IMR-90 (cell line): ENCODE measurements at regions not wholly inside any gene's neighbourhood (a gene's known extent, or its start where the extent isn't known, plus 50 kb on each side); places are given as distances from the start of the nearest gene placed in this dataset.

Experiments
- ATAC-seq: fragments of 200-7000 bp; cut with Tn5 transposase; 2 replicates; pipeline ENCODE4 v1.9.1; 2020; ENCODE audit warnings: low read depth, mild to moderate bottlenecking, moderate library complexity
- BruUV-seq: library from RNA; stranded (reverse); fragments of 400-500 nt; replicated peaks from 2 replicates; lab custom pipeline; 2021; lab: Mats Ljungman, UMichigan
- CTCF ChIA-PET: fragments of 300-600 bp; formaldehyde crosslinking; extraction: SDS; loops from one replicate; lab custom pipeline; 2021; ENCODE audit warnings: antibody characterized with exemption; lab: Yijun Ruan, JAX
- POLR2A ChIA-PET: fragments of 300-600 bp; sonication (Branson Sonifier 250); formaldehyde crosslinking; loops from one replicate; lab custom pipeline; 2022; ENCODE audit warnings: antibody characterized with exemption; ENCODE audit not compliant: unreplicated experiment; lab: Charles Lee
- DNase-seq: peaks from one replicate; pipeline ENCODE4 v3.0.0; 2013
- H2AFZ ChIP-seq: replicated peaks from 2 replicates; pipeline ENCODE3; 2013; ENCODE audit warnings: low read length, mild to moderate bottlenecking; ENCODE audit not compliant: poor library complexity
- H2AK5ac ChIP-seq: 2 replicates; pipeline ENCODE4 v1.6.1; 2013; ENCODE audit warnings: low read depth, low read length, inconsistent platforms
- H2AK9ac ChIP-seq: replicated peaks from 2 replicates; pipeline ENCODE3; 2013; ENCODE audit warnings: mild to moderate bottlenecking, low read depth, low read length, moderate library complexity; ENCODE audit not compliant: poor library complexity
- H2BK120ac ChIP-seq: 2 replicates; pipeline ENCODE4 v1.6.1; 2013; ENCODE audit warnings: low read depth, low read length, inconsistent platforms
- H2BK15ac ChIP-seq: 3 replicates; pipeline ENCODE4 v1.6.1; 2013; ENCODE audit warnings: low read depth, low read length, inconsistent platforms
- H2BK20ac ChIP-seq: 2 replicates; pipeline ENCODE4 v1.6.1; 2013; ENCODE audit warnings: low read depth, mild to moderate bottlenecking, inconsistent platforms, low read length, moderate library complexity
- H2BK5ac ChIP-seq: 2 replicates; pipeline ENCODE4 v1.6.1; 2013; ENCODE audit warnings: mild to moderate bottlenecking, low read depth, low read length, inconsistent platforms; ENCODE audit not compliant: poor library complexity, severe bottlenecking
- H3K14ac ChIP-seq: replicated peaks from 2 replicates; pipeline ENCODE4 v1.6.1; 2013; ENCODE audit warnings: low read depth, low read length, inconsistent platforms
- H3K18ac ChIP-seq: 2 replicates; pipeline ENCODE4 v1.6.1; 2013; ENCODE audit warnings: low read depth, low read length, control low read depth
- H3K23ac ChIP-seq: 2 replicates; pipeline ENCODE4 v1.6.1; 2013; ENCODE audit warnings: low read depth, low read length, inconsistent platforms
- H3K27ac ChIP-seq: 2 replicates; pipeline ENCODE4 v1.5.1; 2013; ENCODE audit warnings: mild to moderate bottlenecking, control low read depth, low read length; ENCODE audit not compliant: insufficient read depth
- H3K27me3 ChIP-seq: 2 replicates; pipeline ENCODE4 v1.6.1; 2013; ENCODE audit warnings: low read length; ENCODE audit not compliant: control insufficient read depth, insufficient read depth
- H3K36me3 ChIP-seq: 2 replicates; pipeline ENCODE4 v1.6.1; 2013; ENCODE audit warnings: low read length, mixed read lengths; ENCODE audit not compliant: control insufficient read depth, insufficient read depth
- H3K4ac ChIP-seq: 2 replicates; pipeline ENCODE4 v1.6.1; 2013; ENCODE audit warnings: low read depth, low read length, inconsistent platforms
- H3K4me1 ChIP-seq: 2 replicates; pipeline ENCODE4 v1.6.1; 2013; ENCODE audit warnings: low read length, mixed read lengths; ENCODE audit not compliant: control insufficient read depth, insufficient read depth
- H3K4me2 ChIP-seq: 2 replicates; pipeline ENCODE4 v1.6.1; 2013; ENCODE audit warnings: low read depth, mild to moderate bottlenecking, control low read depth, low read length, moderate library complexity
- H3K4me3 ChIP-seq: 2 replicates; pipeline ENCODE4 v1.5.1; 2013; ENCODE audit warnings: low read depth, mild to moderate bottlenecking, control low read depth, low read length, moderate library complexity; ENCODE audit not compliant: insufficient read depth
- H3K56ac ChIP-seq: 2 replicates; pipeline ENCODE4 v1.6.1; 2013; ENCODE audit warnings: low read length, inconsistent platforms; ENCODE audit not compliant: insufficient read depth; ENCODE audit errors: extremely low read depth
- H3K79me1 ChIP-seq, 2 experiments: 2 replicates each; pipeline ENCODE4 v1.6.1; 2013; ENCODE audit warnings: low read length in 2 of 2, inconsistent platforms in 1 of 2, low read depth in 1 of 2
- H3K9ac ChIP-seq: 2 replicates; pipeline ENCODE4 v1.6.1; 2013; ENCODE audit warnings: low read depth, low read length, control low read depth
- H3K9me1 ChIP-seq: 2 replicates; pipeline ENCODE4 v1.6.1; 2013; ENCODE audit warnings: low read length, inconsistent platforms; ENCODE audit not compliant: insufficient read depth
- H3K9me3 ChIP-seq: 2 replicates; pipeline ENCODE4 v1.6.1; 2013; ENCODE audit warnings: low read length; ENCODE audit not compliant: control insufficient read depth, insufficient read depth
- H4K20me1 ChIP-seq: 2 replicates; pipeline ENCODE4 v1.6.1; 2013; ENCODE audit warnings: low read length, inconsistent platforms; ENCODE audit not compliant: insufficient read depth
- H4K5ac ChIP-seq: 2 replicates; pipeline ENCODE4 v1.6.1; 2013; ENCODE audit warnings: mild to moderate bottlenecking, low read depth, low read length, control low read depth
- H4K8ac ChIP-seq, 2 experiments: 2 replicates each; pipeline ENCODE4 v1.6.1; 2013; ENCODE audit warnings: low read depth in 2 of 2, low read length in 2 of 2, control low read depth in 1 of 2, inconsistent platforms in 1 of 2
- H4K91ac ChIP-seq: 2 replicates; pipeline ENCODE4 v1.6.1; 2013; ENCODE audit warnings: low read depth, low read length, inconsistent platforms; ENCODE audit not compliant: insufficient read depth
- FOS ChIP-seq: fragments of 150-350 bp; IDR thresholded peaks from 2 replicates; pipeline ENCODE4 v1.6.1; 2016; ENCODE audit warnings: low read depth, low read length
- WGBS, 2 experiments: methylation state at CpG; one replicate each; pipeline versions ENCODE4 v1.1.5 to v1.1.7; 2013; ENCODE audit warnings: missing lambda C conversion rate in 2 of 2; ENCODE audit not compliant: insufficient read length in 1 of 2; ENCODE audit errors: extremely low coverage in 2 of 2; 5-methylcytosine and 5-hydroxymethylcytosine counted together
- dilution Hi-C: fragments of 300-500 bp; cut with HindIII; formaldehyde crosslinking; loops from one replicate; pipeline ENCODE4 v1.14.3; 2018; ENCODE audit warnings: low sequenced_read_pairs; ENCODE audit not compliant: unreplicated experiment
- in situ Hi-C: fragments of 300-500 bp; cut with MboI; formaldehyde crosslinking; loops from 3 replicates; pipeline ENCODE4 v1.14.3; 2019; ENCODE audit warnings: low sequenced_read_pairs, inconsistent platforms, mixed read lengths
- intact Hi-C: fragments of 100-400 bp; cut with micrococcal nuclease; formaldehyde crosslinking; loops from 2 replicates; pipeline ENCODE4 v1.10.0; 2022

- Histone ChIP-seq H2BK5ac (no peak overlapping the region), H2AK5ac (no peak overlapping the region), H3K4me2 (no peak overlapping the region), H3K9me3 (peaks cover 4% of the 10 kb centered on the region), H2BK20ac (no peak overlapping the region), H3K4me3 (no peak overlapping the region), H3K4ac (no peak overlapping the region), H3K79me1 (no peaks in the 10 kb centered on the region), H3K9ac (no peak overlapping the region), H4K5ac (no peak overlapping the region), H3K23ac (no peak overlapping the region), H2BK15ac (no peak overlapping the region), H3K9me1 (no peaks in the 10 kb centered on the region), H3K27me3 (peaks cover 34% of the 10 kb centered on the region), H2AK9ac (no peak overlapping the region), H4K91ac (no peak overlapping the region), H3K36me3 (no peaks in the 10 kb centered on the region), H2AFZ (no peak overlapping the region), H3K27ac (no peak overlapping the region), H3K18ac (no peak overlapping the region), H2BK120ac (no peak overlapping the region), H4K8ac (no peak overlapping the region), H3K56ac (no peak overlapping the region), H4K20me1 (no peaks in the 10 kb centered on the region), H3K14ac (no peak overlapping the region), H3K4me1 (no peaks in the 10 kb centered on the region)
- WGBS, 2 experiments = no CpG with 5 or more reads among the region's 5 CpGs
- dilution Hi-C loops = no loop called here
- DNase-seq = no peak
- intact Hi-C loops = no loop called here
- no peak for TF ChIP-seq FOS
- no peak for ATAC-seq
- in situ Hi-C loops = no loop called here
- ChIA-PET CTCF (no interaction called here), POLR2A (no interaction called here)
- no TSS peak for BruUV-seq
Measured at GRCh38 chr21:34276711-34277425, 86.9 kb upstream of the KCNE2 start.
